ENCODE measurements at regions not wholly inside any gene's neighbourhood (a gene's known extent, or its start where the extent isn't known, plus 50 kb on each side); places are given as distances from the start of the nearest gene placed in this dataset.
"Not testable (repeated sequence)": the region's sequence is repeated elsewhere in the genome, so short reads cannot be mapped to it uniquely, and the experiment has no call there.

- no peak for DNase-seq
These were observed 108.6 kb downstream of the ZMAT1 start for GRCh38 chrX:101823236-101823635.

GRCh38 chrX:101817739-101818138, 114.1 kb downstream of the ZMAT1 start:
- DNase-seq = not testable (repeated sequence)

- no peak for DNase-seq
These were observed 118.6 kb downstream of the ZMAT1 start for GRCh38 chrX:101813200-101813599.

DNA sequence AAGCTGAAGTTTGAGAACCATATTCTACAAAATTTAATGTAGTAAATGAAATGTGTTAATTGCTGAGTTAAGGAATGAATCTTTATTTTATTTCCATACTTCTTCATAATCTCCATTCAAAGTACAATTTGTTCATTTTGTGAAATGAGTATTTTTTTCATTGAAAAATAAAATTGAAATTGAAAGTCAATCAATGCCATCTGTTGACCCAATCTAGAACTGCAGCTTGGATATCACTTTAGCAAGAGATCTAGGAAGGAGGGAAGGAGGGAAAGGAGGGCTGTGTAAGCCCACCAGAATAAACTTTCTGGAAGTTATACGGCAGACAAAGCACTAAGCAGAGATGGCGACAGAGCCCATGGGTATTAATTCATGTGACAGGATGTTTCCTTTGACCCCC, 128.4 kb downstream of the ZMAT1 start:
- DNase-seq = peak; percentile 8

DNA sequence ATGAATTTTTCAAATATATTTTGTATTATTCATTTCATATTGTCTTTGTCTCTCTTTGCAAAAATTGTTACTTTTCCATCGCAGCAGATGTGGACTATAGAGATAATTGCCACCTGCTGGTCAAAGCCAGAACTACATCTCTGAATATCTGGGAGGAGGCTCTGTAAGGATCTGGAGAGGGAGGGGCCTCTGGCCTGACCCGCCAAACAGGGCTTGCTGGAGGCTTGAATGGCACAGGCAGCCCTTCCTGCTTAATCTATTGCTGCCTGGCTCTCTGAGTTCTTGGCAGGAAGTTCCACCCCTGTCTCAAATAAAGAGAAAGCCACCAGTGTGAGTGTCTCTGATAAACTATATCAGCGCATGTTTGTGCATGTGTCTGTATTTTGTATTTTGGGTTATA, 132.4 kb downstream of the ZMAT1 start:
- peak; percentile 87 for DNase-seq

DNA sequence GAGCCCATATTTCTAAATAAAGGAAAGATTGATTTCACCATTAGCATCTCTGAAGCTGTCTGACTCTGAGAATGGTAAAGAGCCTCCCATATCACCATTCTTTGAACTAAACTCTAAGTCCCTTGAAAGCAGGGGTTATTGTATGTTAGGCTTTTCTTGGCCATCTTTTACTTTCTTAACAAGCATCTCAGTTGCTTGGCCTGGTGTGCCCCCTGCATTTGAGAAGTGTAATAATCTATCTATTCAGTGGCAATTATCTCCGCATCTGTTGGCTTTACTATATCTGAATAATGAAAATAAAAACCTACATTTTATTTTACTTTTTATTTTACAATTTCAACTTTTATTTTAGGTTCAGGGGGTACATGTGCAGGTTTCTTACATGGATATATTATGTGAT, 128.3 kb upstream of the ARMCX2 start:
- DNase-seq = no peak

- no peak for DNase-seq
These were observed 125.5 kb upstream of the ARMCX2 start for GRCh38 chrX:101785142-101785541.

GRCh38 chrX:101780421-101780820, 120.8 kb upstream of the ARMCX2 start:
- not testable (repeated sequence) for DNase-seq

DNA sequence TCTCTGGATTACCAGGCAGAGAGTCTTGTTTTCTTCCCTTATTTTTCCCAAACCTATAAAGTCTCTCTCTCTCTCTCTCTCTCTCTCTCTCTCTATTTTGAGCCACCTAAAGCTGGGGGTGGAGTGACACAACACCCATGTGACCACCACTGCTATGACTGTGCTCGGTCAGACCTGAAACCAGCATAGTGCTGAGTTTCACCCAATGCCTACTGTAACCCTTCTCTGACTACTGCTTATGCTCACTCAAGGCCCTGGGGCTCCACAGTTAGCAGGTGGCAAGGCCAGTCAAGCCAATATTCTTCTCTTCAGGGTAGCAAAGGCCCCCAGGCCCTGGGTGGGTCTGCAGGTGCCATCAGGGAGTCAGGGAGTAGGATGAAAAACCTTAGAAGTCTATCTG, 114.7 kb upstream of the ARMCX2 start:
- DNase-seq = no peak

DNA sequence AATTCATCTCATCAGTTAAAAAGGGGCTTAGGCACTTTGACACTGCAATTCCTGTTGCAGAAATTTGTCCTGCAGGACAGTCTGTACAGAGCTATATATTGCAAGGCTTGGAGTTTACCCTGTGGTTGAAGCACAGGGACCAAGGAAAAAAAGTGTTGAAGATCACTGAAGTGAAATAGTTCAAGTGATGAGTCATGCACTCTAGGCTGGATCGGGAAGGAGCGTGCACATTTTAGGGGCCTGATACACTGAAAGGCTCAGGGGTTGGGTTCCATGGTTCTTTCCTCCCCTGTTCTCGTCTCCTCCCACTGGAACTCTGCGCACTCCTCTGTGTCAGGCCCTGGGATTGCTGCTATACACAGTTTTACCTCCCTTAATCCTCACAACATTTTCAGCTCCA, 104.9 kb upstream of the ARMCX2 start:
- DNase-seq = peak; percentile 30

DNA sequence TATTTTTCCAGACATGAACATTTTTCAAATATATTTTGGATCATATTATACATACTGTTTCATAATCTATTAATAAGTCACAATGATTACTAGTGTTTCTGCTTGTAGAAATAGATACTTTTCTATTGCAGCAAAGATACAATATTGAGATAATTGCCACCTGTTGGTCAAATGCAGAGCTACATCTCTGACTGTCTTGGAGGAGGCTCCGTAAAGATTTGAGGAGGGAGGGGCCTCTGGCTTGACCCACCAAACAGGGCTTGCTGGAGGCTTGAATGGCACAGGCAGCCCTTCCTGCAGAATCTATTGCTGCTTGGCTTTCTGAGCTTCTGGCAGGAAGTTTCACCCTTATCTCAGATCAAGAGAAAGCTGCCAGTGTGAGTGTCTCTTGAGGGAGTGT, 99.3 kb upstream of the ARMCX2 start:
- DNase-seq = peak; percentile 54

- no peak for DNase-seq
These were observed 91.1 kb upstream of the ARMCX2 start for GRCh38 chrX:101750744-101751143.

- peak; percentile 2 for DNase-seq
These were observed 89.8 kb upstream of the ARMCX2 start for GRCh38 chrX:101749436-101749835.

DNA sequence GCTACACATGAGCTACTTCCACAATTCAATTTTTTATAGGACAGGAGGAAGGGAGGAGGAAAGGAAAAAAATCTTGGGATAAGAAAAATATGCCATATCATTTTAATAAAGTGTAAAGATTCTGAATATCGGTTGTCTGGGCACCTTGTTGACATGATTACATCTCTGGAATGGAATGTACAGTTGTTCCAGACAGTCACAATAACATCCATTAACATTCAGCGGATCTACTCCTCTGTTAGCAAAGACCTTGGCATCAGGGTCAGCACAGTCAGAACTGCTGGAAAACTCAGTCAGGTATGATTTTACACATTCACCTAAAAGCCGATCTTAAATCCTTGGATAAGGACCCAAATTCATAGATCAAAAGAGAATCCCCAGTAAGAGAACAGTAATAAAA, 85.4 kb upstream of the ARMCX2 start:
- peak; percentile 2 for DNase-seq

DNA sequence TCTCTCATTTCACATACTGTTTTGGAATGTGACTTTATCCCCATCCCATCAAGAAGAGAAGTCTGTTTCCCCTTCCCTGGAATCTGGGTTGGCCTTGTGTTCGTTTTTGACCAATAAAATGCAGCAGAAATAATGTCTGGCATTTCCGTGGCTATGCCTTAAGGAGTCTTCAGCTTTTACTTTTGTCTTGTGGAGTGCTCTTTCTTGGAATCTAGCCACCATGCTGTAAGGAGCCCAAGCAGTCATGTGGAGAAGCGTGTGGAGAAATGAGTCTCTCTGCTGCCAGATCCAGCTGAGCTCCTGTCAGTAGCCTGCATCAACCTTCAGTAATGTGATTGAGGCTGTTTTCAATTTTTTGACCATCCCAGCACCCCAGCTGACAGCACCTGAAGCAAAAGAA, 84.4 kb upstream of the ARMCX2 start:
- DNase-seq = peak; percentile 60

- no peak for DNase-seq
These were observed 81.0 kb upstream of the ARMCX2 start for GRCh38 chrX:101740642-101741041.

GRCh38 chrX:101738867-101739266, 79.2 kb upstream of the ARMCX2 start:
- not testable (repeated sequence) for DNase-seq

DNA sequence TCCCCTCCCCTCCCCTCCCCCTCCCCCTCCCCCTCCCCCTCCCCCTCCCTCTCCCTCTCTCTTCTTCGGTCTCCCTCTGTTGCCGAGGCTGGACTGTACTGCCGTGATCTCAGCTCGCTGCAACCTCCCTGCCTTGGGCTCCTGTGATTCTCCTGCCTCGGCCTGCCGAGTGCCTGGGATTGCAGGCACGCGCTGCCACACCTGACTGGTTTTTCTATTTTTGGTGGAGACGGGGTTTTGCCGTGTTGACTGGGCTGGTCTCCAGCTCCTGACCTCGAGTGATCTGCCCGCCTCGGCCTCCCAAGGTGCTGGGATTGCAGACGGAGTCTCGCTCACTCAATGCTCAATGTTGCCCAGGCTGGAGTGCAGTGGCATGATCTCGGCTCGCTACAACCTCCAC, 78.8 kb upstream of the ARMCX2 start:
- not testable (repeated sequence) for DNase-seq

GRCh38 chrX:101736651-101737050, 77.0 kb upstream of the ARMCX2 start:
- no peak for DNase-seq

DNA sequence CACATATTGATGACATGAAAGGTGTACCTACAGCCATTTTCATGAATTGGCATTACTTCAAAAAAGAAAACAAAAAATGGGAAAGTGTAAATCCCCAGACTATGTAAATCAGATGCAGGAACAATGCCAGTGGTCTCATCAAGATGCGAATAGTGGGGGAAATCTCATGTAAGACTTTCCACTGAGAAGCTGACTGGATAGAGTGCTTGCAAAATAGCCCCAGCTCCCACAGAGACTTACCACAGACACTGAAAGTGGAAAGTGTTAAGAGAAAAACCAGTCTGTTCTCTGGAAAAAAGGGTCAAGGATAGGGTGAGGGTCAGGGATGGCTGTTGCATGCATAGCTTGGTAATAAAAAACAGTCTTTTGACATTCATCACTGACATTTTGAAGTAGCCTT, 73.2 kb upstream of the ARMCX2 start:
- DNase-seq = no peak

GRCh38 chrX:101729986-101730385, 70.3 kb upstream of the ARMCX2 start:
- no peak for DNase-seq

Measured in fibroblast of skin of back (primary cell).